OCI-LY7 (cell line): ENCODE measurements at regions not wholly inside any gene's neighbourhood (a gene's known extent, or its start where the extent isn't known, plus 50 kb on each side); places are given as distances from the start of the nearest gene placed in this dataset.
"Not testable (repeated sequence)": the region's sequence is repeated elsewhere in the genome, so short reads cannot be mapped to it uniquely, and the experiment has no call there.

Source experiments
- BruUV-seq: library from RNA; stranded (reverse); fragments of 400-500 nt; replicated peaks from 2 replicates; lab custom pipeline; 2021; lab: Mats Ljungman, UMichigan
- CTCF ChIA-PET: fragments of 300-600 bp; sonication (Branson Sonifier 250); formaldehyde crosslinking; loops from one replicate; lab custom pipeline; 2022; ENCODE audit warnings: antibody characterized with exemption; ENCODE audit not compliant: unreplicated experiment; lab: Charles Lee
- POLR2A ChIA-PET: fragments of 300-600 bp; sonication (Branson Sonifier 250); formaldehyde crosslinking; loops from one replicate; lab custom pipeline; 2022; ENCODE audit warnings: antibody characterized with exemption; lab: Charles Lee
- DNase-seq: peaks from one replicate; pipeline ENCODE4 v3.0.0-alpha.2; 2015; ENCODE audit warnings: low spot score
- H2AFZ ChIP-seq: fragments of 200-600 bp; sonication (generic), shearing (Covaris generic); 2 replicates; pipeline ENCODE4 v1.6.1; 2014; ENCODE audit warnings: mild to moderate bottlenecking, antibody characterized with exemption, low read length, moderate library complexity
- H3K27ac ChIP-seq: fragments of 200-600 bp; sonication (generic); 2 replicates; pipeline ENCODE4 v1.5.1; 2014; ENCODE audit warnings: mixed run types, low read depth, mild to moderate bottlenecking, moderate library complexity, low read length, inconsistent platforms; ENCODE audit not compliant: poor library complexity, severe bottlenecking
- H3K36me3 ChIP-seq: fragments of 200-600 bp; sonication (generic); 2 replicates; pipeline ENCODE4 v1.6.1; 2014; ENCODE audit warnings: mild to moderate bottlenecking, antibody characterized with exemption, low read length, moderate library complexity, mixed read lengths; ENCODE audit not compliant: insufficient read depth
- H3K4me1 ChIP-seq: fragments of 200-600 bp; sonication (generic); 2 replicates; pipeline ENCODE4 v1.5.1; 2014; ENCODE audit warnings: mild to moderate bottlenecking, low read length; ENCODE audit not compliant: insufficient read depth, poor library complexity, severe bottlenecking
- H3K4me2 ChIP-seq: fragments of 200-600 bp; sonication (generic); 2 replicates; pipeline ENCODE4 v1.6.1; 2014; ENCODE audit warnings: mild to moderate bottlenecking, low read length
- H3K4me3 ChIP-seq: fragments of 200-600 bp; sonication (generic); 2 replicates; pipeline ENCODE4 v1.5.1; 2014; ENCODE audit warnings: mild to moderate bottlenecking, low read depth, low read length; ENCODE audit not compliant: poor library complexity, severe bottlenecking
- H3K79me2 ChIP-seq: fragments of 200-600 bp; sonication (generic); 2 replicates; pipeline ENCODE4 v1.6.1; 2016; ENCODE audit warnings: low read depth, mild to moderate bottlenecking, low read length, moderate library complexity, mixed read lengths; ENCODE audit not compliant: insufficient read depth
- H3K9me2 ChIP-seq: fragments of 200-600 bp; sonication (generic); 2 replicates; pipeline ENCODE4 v1.6.1; 2016; ENCODE audit warnings: mild to moderate bottlenecking, low read length, mixed read lengths; ENCODE audit not compliant: insufficient read depth
- H3K9me3 ChIP-seq: fragments of 200-600 bp; sonication (generic); 2 replicates; pipeline ENCODE4 v1.6.1; 2014; ENCODE audit warnings: mild to moderate bottlenecking, mixed run types, low read length, mixed read lengths
- H4K20me1 ChIP-seq: fragments of 200-600 bp; sonication (generic); 2 replicates; pipeline ENCODE4 v1.6.1; 2014; ENCODE audit warnings: mild to moderate bottlenecking, antibody characterized with exemption, low read length, moderate library complexity, mixed read lengths; ENCODE audit not compliant: insufficient read depth
- EZH2phosphoT487 ChIP-seq: fragments of 200-600 bp; sonication (generic); IDR thresholded peaks from 2 replicates; pipeline ENCODE4 v1.6.1; 2018; ENCODE audit warnings: low read depth, borderline replicate concordance, mild to moderate bottlenecking, mixed run types, antibody characterized with exemption, low read length, moderate library complexity, mixed read lengths
- intact Hi-C: fragments of 100-400 bp; cut with micrococcal nuclease; formaldehyde crosslinking; loops from one replicate; pipeline ENCODE4 v1.10.0; 2022; ENCODE audit not compliant: unreplicated experiment
- TF ChIP-seq, protein P1 (sequence below): fragments of 200-600 bp; sonication (generic); conservative IDR thresholded peaks from 2 replicates; pipeline ENCODE4 v1.5.1; 2014; ENCODE audit warnings: mild to moderate bottlenecking, antibody characterized with exemption, low read length, moderate library complexity, mixed read lengths

- Histone ChIP-seq H3K4me2 (no peak overlapping the region), H3K9me2 (no peaks in the 10 kb centered on the region), H3K9me3 (no peaks in the 10 kb centered on the region), H3K79me2 (no peaks in the 10 kb centered on the region), H2AFZ (no peak overlapping the region), H3K4me3 (no peak overlapping the region), H3K27ac (no peak overlapping the region), H3K4me1 (no peaks in the 10 kb centered on the region), H4K20me1 (no peaks in the 10 kb centered on the region), H3K36me3 (no peaks in the 10 kb centered on the region)
- ChIA-PET CTCF (no interaction called here), POLR2A (interaction anchor here (1.2 kb wide), 1 partner anchor 57 kb away, joined by 5 read pairs; no protein-coding TSS in a partner anchor)
- BruUV-seq = no TSS peak
- TF ChIP-seq, protein P1, sequence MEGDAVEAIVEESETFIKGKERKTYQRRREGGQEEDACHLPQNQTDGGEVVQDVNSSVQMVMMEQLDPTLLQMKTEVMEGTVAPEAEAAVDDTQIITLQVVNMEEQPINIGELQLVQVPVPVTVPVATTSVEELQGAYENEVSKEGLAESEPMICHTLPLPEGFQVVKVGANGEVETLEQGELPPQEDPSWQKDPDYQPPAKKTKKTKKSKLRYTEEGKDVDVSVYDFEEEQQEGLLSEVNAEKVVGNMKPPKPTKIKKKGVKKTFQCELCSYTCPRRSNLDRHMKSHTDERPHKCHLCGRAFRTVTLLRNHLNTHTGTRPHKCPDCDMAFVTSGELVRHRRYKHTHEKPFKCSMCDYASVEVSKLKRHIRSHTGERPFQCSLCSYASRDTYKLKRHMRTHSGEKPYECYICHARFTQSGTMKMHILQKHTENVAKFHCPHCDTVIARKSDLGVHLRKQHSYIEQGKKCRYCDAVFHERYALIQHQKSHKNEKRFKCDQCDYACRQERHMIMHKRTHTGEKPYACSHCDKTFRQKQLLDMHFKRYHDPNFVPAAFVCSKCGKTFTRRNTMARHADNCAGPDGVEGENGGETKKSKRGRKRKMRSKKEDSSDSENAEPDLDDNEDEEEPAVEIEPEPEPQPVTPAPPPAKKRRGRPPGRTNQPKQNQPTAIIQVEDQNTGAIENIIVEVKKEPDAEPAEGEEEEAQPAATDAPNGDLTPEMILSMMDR = no peak
- no peak for TF ChIP-seq EZH2phosphoT487
- DNase-seq = no peak
- intact Hi-C loops = no loop called here
Observed at GRCh38 chr2:189318761-189319160, 122.5 kb upstream of the WDR75 start.

DNA sequence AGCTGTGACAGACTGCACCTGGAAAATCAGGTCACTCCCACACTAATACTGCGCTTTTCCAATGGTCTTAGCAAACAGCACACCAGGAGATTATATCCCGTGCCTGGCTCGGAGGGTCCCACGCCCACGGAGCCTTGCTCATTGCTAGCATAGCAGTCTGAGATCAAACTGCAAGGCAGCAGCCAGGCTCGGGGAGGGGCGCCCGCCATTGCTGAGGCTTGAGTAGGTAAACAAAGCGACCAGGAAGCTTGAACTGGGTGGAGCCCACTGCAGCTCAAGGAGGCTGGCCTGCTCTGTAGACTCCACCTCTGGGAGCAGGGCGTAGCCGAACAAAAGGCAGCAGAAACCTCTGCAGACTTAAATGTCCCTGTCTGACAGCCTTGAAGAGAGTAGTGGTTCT, 121.8 kb upstream of the WDR75 start:
- H4K20me1 ChIP-seq, H3K4me1 ChIP-seq, CTCF ChIA-PET, H3K36me3 ChIP-seq, H3K27ac ChIP-seq, BruUV-seq, H2AFZ ChIP-seq, H3K9me2 ChIP-seq, H3K4me3 ChIP-seq, H3K4me2 ChIP-seq, POLR2A ChIA-PET, intact Hi-C loops, DNase-seq, H3K9me3 ChIP-seq, H3K79me2 ChIP-seq: not testable (repeated sequence)

DNA sequence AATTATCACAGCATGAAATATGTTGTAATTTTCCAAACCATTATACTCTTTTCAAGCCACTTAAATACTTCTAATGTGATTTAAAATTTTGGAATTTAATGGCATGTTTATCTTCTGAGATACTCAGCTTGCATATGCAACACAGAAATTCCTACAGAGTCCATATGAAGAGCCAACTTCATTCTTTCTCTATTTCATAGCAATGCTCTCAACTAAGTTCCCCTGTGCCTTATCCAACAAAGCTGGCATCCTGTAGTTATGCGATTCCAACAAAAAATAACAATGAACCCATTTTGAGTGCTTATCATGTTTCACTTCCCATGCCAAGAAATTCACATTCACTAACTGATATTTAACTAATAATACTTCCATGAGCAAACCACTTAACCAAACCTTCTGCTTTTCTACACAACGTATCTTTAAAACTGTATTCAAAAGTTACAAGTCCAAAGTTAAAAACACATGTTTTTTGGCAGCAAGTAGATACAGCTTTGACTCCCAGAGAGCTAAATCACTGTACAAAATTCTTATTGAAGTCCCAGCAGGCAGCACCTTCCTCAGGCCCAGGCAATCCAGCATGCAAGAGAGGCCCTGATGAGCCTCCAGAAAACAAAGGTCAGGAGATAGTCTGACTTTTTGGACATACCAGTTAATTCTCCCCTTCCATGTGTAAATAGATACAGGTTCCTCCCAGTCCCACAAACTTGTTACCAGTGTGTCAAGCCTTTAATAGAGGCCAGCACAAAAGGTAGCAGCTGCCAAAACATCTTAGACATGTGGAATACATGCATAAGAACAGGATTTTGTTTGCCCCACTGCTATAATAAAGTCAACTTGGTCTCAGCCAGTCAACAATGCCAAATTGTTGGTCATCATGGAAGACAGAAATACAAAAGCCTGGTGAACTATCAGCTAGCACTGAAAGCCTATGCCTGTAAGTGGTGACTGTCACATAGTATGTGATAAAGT, 113.1 kb upstream of the WDR75 start:
- no peaks in the 10 kb centered on the region for H3K9me3 ChIP-seq
- H3K79me2 ChIP-seq = no peaks in the 10 kb centered on the region
- intact Hi-C loops = no loop called here
- TF ChIP-seq, protein P1 = no peak
- TF ChIP-seq EZH2phosphoT487 = no peak
- no peak overlapping the region for H3K4me3 ChIP-seq
- no TSS peak for BruUV-seq
- DNase-seq = no peak
- H3K27ac ChIP-seq = no peak overlapping the region
- H3K9me2 ChIP-seq = no peaks in the 10 kb centered on the region
- ChIA-PET POLR2A (no interaction called here), CTCF (no interaction called here)
- no peak overlapping the region for H2AFZ ChIP-seq
- no peak overlapping the region for H3K4me2 ChIP-seq
- H4K20me1 ChIP-seq = no peaks in the 10 kb centered on the region
- no peaks in the 10 kb centered on the region for H3K4me1 ChIP-seq
- no peaks in the 10 kb centered on the region for H3K36me3 ChIP-seq
